SIG-M5 treated with dmso at 0.1 percent for 504 hours (cell line): ENCODE measurements at regions not wholly inside any gene's neighbourhood (a gene's known extent, or its start where the extent isn't known, plus 50 kb on each side); places are given as distances from the start of the nearest gene placed in this dataset.
A peak's percentile ranks its signal among the peaks of the same experiment; 100 is the strongest.

Experiments used
- DNase-seq: peaks from one replicate; lab custom pipeline; 2025; ENCODE audit not compliant: unreplicated experiment; lab: John Stamatoyannopoulos, UW

DNA sequence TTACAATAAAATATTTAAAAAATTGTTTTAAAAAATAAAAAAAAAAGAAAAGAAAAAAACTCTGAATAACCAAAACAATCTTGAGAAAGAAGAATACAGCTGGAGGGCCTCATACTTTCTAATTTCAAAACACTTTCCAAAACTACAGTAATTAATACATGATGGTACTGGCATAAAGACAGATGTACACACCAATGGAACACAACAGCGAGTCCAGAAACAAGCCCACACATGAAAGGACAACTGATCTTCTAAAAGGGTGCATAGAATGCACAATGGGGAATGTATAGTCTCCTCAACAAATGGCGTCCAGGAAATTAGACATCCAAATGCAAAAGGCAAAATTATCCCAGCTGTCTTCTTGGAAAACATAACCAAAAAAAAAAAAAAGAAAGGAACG, 99.6 kb downstream of the LURAP1L start:
- DNase-seq = no peak

DNA sequence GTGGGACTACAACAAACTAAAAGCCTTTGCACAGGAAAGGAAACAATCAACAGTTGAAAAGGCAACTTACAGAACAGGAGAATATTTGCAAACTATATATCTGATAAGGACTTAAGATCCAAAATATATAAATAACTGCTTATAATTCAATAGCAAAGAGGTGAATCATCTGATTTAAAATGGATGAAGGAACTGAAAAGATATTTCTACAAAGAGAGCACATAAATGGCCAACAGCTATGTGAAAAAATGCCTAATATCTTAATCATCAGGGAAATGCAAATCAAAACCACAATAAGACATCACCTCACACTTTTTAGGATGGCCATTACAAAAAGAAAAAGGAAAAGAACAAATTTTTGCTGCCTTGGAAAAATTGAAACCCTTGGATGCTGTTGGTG, 100.4 kb downstream of the LURAP1L start:
- DNase-seq = no peak

DNA sequence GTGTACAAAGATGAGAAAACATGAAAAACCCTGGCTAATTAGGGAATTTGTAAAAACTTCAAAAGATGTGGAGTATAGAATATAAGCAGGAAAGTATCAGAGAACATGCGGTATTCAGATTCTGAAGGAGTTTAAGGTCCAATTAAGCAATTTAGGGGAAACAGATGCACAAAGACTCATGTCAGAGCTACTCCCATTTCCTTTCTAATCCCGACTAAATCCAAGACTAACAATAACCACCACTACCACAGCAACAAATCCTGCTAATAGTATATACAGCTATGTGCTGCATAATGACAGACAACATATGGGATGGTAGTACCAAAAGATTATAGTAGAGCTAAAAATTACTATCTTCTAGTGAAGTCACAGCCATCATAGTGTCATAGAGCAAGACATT, 102.1 kb downstream of the LURAP1L start:
- no peak for DNase-seq

DNA sequence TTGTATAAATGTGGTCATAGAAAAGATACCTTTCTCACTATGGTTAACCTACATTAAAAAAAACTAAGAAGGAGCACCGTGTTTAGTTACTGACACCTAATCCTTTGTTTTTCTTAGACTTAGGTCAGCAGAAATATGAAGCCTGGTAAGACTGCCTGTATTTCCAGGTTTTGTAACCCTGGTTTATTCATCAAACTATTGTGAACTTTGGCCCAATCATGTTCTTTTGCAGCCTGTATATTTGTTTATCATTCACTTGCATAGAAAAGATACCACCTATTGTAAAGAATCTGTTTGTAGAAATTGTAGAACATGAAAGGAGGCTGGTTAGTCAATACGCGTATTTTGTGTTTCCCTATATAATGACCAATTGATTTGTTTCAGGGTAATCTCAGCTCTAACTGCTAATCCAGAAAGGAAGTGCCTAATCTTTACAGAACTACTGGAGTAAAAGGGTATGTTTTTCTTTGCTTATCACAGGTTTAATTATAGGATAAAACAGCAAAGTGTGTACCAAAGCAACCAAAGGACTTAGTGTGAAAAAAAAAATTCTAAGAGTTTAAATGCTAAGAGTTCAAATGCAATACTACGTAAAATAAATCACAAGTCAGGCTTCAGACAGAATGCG, 103.6 kb downstream of the LURAP1L start:
- DNase-seq = no peak

DNA sequence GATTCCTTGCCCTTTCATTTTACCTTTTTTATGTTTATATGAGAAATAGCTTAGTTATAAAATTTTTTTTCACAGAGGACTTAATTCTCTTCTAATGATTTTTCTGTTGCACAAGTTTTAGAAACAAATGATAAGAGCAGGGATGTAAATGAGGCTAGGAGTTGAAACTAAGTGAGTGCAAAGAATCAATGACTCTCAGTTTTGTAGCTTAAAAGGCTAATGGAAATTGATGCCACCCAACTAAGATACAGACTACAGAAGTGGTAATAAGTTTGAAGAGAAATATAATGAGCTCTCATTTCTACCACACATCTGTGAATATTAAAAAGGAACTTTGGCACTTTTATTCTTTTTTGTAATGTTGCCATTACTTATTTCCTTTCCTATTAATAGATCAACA, 105.1 kb downstream of the LURAP1L start:
- DNase-seq = no peak

DNA sequence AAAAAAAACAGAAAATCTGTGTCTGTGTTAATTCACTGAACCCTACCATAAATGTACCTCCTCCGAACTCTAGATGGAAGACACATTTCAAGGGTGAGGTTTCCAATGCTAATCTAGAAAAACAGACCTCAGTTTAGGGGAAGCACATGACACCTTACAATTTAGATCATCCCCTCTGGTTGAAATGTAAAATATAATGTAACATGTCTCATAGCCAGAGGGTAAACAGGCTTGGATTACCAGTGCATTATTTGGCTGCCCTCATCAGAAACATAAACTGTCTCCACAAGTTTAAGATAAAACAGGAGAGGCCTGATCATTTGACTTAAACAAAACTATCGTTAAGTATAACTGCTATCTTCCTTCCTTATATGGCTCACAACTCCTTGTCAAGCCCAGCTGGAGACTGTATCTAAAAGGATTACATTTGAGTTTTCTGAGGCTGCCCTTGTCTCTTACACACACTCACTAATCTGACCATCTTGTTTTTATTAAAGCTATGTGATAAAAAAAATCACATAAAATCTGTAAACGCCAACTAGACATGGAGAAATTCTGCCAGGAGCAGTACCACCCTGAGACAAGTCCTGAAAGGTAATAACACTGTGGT, 105.7 kb downstream of the LURAP1L start:
- no peak for DNase-seq

DNA sequence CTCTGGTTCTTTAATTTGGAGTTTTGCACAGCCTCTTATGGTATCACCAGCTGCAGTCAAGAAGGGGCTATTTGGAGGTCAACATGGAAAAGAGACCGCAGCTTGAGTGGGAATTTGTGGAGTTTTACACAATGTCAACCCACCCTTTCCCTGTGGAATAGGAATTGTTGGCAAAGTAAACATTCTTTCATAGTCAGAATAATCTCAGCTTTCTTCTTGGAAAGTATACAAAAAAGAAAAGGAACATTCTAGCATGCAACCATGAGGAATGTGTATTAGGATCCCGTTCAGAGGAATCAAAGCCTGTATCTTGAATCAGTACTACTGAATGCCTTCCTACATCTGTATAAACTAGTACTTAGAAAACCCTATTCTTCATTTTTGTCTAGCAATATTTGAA, 107.6 kb downstream of the LURAP1L start:
- no peak for DNase-seq

DNA sequence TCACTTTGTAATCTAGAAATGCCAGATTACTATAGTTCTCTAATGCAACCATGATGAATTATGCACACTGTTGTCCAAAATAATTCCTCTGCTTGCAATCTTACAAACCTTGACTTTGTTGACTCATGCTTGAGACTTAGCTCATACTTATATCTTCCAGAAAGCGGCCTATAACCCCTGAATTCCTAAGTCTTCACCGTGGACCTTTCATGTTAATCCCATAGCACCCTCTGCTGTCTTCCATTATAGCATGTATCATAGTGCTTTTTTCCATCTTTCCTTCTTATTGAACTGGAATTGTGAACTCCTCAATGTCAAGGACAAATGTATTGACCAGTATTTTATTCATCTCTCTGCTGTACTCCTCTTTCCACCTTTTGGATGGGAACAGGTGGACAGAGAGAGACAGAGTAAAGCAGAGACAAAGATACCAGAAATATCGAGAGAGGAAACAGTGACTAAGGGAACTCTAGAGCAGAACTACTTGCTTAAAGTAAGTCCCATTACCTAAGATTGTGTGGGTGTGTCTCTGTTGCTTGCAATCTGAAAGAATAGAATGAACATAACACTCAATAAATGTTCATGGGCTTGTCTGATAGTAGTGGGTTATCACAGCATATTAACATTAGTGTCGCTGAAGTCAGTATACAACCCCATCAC, 110.0 kb downstream of the LURAP1L start:
- DNase-seq = peak; percentile 2

DNA sequence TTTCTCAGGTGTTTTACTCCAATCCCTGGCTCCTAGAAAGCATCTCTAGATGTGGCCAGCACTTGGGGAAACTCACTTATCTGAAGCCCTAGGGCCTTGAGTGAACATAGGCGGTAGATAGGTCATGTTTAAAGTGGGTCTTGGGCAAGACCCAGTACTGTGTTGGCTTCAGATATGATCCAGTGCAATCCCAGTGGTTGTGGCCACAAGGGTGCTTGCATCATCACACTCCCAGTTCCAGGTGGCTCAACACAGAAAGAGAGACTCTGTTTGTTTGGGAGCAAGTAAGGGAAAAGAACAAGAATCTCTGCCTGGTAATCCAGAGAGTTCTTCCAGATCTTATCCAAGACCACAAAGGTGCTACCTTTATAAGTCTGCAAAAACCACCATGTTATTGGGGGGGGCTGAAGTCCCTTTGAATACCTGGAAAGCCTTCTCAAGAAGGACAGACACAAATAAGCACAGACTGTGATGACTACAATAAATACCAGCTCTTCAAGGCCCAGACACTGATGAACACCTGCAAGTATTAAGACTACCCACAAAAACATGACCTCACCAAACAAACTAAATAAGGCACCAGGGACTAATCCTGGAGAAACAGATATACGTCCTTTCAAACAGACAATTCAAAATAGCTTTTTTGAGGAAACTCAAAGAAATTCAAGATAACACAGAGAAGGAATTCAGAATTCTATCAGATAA, 114.7 kb downstream of the LURAP1L start:
- no peak for DNase-seq

DNA sequence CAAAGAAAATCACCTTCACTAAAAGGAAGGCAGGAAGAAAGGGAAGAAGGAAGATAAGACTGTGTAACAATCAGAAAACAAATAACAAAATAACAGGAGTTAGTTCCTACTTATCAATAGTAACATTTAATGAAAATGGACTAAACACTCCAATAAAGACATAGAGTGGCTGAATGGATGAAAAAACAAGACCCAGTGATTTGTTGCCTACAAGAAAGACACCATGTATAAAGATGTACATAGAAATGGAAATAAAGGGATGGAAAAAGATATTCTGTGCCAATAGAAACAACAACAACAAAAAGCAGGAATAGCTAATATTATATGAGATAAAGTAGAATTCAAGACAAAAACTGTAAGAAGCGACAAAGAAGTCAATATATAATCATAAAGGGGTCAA, 116.8 kb downstream of the LURAP1L start:
- no peak for DNase-seq

DNA sequence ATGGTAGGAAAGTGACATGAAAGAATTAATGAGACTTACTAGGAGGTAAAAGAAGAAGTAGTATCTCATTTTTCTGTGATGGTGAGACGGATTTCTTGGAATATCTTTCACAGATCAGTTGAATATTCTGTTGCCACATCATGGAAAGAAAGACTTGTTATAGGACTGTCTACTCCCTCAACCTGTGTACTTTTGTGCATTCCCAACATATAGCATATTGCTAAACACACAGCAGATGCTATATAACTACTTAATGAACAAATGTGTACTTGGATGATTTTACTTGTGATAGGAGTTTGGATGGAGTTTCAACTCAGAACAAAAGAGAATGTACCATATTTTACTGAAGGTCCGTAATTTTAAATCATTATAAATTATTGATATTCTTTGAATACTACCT, 128.5 kb downstream of the LURAP1L start:
- no peak for DNase-seq

DNA sequence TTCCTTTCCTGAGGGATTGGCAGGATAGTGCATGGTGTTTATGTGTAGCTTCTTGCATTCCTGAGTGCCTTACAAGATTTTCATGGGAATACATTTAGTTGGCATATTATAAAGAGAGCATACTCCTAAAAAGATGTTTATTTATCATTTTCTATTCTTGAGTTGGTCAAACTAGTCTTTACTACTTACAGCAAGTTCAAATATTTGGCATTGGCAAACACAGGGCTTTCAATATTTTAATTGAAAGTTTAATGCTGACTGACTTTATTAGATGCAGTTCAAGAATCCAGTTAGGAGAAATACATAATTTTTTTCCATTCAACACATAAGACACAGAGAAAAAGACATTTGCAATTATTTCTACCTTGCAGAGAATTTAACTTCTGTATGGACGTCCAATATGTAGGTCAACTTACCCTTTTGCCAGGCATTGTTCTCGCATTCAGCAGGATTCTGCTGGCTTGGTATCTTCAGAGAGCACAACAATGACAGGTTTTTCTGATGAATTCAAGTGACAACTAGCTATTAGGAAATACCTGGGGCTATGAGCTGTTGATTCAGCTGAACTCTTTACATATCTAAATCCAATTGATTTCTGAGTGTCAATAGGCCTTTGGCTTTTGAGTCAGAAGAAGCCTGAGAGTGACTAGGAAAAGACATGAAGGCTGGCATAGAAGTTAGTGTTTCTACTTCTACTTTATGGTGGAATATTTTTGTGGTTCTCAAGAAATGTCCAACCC, 129.6 kb downstream of the LURAP1L start:
- DNase-seq = no peak

DNA sequence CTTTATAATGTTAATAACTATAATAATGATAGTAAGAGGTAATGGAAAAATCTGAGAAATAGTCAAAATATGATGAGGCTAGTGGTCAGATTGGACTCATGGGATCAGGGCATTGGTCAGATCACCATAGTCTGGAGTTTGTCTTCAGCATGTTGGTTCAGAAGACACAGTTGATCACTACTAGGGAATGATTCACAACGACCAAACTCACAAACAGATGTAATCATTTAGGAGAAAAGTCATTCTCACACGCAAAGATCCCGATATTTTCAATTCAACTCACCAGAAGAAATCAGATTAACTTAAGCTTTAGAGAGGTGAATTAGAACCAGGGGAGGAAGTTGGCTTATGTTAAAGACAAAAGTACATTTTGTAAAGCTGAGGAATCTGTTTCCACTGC, 131.8 kb downstream of the LURAP1L start:
- no peak for DNase-seq

DNA sequence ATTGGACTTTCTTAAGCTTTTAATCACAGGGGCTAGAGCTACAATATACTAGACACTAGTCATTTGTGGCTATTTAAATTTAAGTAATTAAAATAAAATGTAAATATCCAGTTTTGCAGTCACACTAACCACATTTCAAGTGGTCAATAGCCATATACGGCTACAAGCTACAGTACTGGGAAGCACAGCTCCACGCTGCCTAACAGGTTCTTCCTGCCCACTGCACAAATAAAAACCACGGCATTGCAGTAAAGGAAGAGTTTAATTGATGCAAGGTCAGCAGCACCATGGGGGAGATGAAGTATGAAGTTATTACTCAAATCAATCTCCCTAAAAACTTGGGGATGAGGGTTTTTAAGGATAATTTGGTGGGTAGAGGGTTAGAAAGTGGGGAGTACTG, 134.1 kb downstream of the LURAP1L start:
- DNase-seq = peak; percentile 6

DNA sequence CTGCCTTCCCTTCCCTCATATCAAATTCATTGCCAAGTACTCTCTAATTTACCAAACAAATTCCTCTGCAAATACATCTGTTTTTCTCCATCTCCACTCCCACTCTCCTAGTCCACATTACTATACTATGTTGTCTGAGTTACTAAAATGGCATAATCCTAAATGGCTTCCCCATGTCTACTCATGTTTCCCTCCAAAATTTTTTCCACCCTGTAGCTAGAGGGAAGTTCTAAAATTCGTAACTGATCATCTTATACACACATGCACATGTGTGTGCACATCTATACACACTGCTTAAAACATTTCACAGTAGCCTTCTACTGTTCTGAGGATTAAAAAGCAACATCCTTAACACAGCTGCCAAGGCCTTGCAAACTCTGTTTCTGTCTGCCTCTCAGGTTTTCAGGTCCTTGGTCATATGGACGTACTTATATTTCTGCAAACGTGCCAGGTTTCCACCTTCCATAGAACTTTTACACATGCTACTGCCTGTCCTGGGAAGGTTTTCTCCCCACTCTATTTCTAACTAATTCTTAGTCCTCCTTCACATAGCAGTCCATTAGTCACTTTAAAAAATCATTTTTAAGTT, 140.6 kb downstream of the LURAP1L start:
- DNase-seq = no peak

DNA sequence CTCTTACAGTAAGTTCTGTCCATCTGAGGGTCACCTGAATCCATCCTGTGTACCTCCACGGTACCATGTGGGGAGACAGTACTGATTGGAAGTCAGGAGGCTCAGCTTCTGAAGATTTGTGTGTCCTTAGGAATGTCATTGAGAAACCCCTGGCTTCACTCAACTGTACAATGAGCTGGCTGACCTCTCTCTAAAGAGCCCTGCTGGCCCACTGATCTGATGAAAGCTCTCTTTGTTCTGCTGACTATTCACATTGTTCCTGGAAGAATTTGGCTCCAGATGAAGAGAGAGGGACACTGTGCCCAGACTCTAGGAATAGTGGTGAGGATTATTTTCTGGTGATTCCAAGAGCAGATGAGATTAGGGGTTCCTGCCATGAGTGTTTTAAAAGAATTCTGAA, 141.2 kb downstream of the LURAP1L start:
- DNase-seq = no peak

DNA sequence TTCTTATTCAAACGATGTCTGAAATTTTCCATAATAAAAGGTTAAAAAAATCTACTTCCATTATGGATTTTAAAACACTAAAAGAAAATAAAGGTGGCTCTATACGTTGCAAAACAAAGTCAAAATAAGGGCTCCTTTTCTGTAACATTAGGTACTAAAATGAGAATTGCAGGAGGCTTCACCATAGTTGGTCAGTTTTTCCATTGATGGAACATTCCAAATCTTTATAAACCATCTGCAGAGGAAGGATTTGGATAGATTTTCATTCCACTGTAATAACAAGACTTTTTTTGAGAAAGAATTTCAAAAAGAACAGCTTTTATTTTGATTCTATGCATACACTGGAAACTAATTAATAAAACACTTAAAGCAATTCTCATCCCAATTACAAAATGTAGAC, 145.6 kb downstream of the LURAP1L start:
- DNase-seq = no peak

DNA sequence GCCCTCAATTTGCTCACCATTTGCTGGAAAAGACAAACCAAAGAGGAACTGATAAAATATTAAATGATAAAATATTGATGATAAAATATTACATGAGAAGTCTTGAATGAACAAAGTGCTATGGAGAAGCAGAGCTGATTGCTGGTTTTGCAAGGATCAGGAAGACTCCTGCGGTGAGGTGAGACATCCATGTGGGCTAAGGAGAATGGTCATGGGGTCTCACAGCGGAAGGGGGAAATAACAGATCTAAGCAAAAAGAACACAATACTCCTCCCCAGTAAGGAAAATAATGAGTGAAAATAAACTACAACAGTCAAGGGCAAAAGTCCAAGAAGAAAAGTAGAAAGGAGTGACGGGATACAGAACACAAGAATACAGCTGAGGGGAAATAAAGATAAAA, 146.8 kb downstream of the LURAP1L start:
- no peak for DNase-seq

DNA sequence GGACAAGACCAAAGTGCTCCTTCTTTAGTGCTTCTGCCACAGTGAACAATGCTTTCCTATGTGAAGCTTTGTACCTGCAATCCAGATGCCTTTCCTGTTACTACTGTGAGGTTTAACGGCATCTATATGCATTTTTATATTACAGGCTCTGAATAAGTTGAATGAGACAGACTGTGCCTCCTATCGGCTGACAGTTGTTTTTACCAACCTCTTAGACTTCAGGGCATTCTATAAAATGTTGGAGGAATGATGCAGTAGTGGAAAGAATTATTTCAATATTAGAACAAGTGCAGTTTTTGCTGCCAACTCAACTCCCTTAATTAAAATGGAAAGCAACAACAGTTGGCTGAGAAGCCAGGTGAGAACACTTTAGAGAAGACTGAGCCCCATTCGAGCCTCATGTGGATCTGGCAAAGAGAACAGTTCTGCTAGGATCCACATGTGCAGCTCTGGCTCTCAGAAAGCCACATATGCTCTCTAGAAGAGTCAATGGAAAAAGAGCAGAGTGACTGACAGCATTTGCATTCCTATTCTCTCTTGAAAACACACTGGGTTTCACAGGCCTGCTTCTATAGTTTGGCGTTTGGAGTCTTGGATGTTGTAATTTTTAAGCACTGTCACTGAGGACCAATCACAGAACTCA, 147.5 kb downstream of the LURAP1L start:
- DNase-seq = no peak

DNA sequence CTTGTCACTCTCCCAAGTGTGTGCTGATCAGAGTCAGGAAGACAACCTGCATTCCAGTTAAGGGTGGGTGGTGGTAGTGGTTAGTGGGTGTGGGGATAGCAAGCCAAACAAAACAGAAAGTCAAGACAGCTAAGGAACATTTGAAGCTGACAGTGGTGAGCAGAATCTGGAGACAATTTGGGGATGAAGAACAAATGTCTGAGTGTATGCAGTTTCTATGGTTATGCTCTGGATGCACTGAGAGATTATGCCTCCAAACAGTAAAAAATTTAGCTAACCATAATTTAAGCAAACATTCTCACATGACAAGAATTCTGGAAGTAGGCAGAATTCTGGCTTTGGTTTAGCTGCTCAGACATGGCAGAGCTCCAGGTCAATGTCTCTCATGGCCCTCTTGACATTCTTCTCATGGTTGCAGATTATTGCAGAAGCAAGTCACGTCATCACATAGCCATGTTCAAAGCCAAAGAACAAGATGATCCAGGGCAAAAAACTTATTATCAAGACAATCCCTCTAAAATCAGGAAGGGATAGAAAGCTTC, 148.7 kb downstream of the LURAP1L start:
- no peak for DNase-seq
